WERI-Rb-1 (cell line): ENCODE measurements at regions not wholly inside any gene's neighbourhood (a gene's known extent, or its start where the extent isn't known, plus 50 kb on each side); places are given as distances from the start of the nearest gene placed in this dataset.

Source experiments
- DNase-seq: peaks from one replicate; pipeline ENCODE4 v3.0.0-alpha.2; 2020
- H3K27ac ChIP-seq: fragments of 250-450 bp; sonication (Bioruptor Pico); 2 replicates; pipeline ENCODE4 v1.5.1; 2020; ENCODE audit warnings: mild to moderate bottlenecking, moderate library complexity
- H3K27me3 ChIP-seq: fragments of 250-450 bp; sonication (Bioruptor Pico); 2 replicates; pipeline ENCODE4 v1.5.1; 2021; ENCODE audit warnings: mild to moderate bottlenecking, low read depth, moderate library complexity; ENCODE audit not compliant: insufficient read depth, severe bottlenecking
- H3K36me3 ChIP-seq: fragments of 250-450 bp; sonication (Bioruptor Pico); 2 replicates; pipeline ENCODE4 v1.5.1; 2020; ENCODE audit warnings: mild to moderate bottlenecking, moderate library complexity
- H3K4me3 ChIP-seq: 2 replicates; pipeline ENCODE4 v1.5.1; 2011; ENCODE audit warnings: low read depth, mild to moderate bottlenecking, control low read depth, low read length
- H3K9me3 ChIP-seq: fragments of 250-450 bp; sonication (Bioruptor Pico); 2 replicates; pipeline ENCODE4 v1.5.1; 2021; ENCODE audit warnings: mild to moderate bottlenecking, moderate library complexity; ENCODE audit not compliant: severe bottlenecking
- TF ChIP-seq, protein P1 (sequence below): IDR thresholded peaks from 2 replicates; pipeline ENCODE4 v1.5.1; 2011; ENCODE audit warnings: low read depth, mild to moderate bottlenecking, control low read depth, inconsistent platforms, low read length

DNA sequence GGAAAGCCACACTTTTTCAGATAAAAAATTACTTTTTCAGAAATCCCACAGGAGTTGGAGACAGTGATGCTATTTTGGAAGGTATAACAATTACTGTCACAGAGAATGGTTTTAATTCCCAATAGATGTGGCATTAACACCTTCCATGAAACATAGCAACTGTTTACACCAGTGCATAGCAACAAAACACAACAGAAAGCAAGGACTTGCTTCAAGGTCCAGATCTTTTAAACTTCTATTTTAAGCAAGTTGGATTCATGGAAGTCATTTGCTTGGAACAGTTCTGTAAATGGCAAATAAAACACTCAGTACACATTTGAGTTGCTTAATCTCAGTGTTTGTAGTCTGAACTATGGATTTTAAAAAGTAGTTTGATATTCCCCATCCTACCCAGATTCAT lies 385.9 kb upstream of the SPRY2 start:
- no peak for DNase-seq
- TF ChIP-seq, protein P1, sequence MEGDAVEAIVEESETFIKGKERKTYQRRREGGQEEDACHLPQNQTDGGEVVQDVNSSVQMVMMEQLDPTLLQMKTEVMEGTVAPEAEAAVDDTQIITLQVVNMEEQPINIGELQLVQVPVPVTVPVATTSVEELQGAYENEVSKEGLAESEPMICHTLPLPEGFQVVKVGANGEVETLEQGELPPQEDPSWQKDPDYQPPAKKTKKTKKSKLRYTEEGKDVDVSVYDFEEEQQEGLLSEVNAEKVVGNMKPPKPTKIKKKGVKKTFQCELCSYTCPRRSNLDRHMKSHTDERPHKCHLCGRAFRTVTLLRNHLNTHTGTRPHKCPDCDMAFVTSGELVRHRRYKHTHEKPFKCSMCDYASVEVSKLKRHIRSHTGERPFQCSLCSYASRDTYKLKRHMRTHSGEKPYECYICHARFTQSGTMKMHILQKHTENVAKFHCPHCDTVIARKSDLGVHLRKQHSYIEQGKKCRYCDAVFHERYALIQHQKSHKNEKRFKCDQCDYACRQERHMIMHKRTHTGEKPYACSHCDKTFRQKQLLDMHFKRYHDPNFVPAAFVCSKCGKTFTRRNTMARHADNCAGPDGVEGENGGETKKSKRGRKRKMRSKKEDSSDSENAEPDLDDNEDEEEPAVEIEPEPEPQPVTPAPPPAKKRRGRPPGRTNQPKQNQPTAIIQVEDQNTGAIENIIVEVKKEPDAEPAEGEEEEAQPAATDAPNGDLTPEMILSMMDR = no peak
- H3K9me3 ChIP-seq = no peaks in the 10 kb centered on the region
- H3K27me3 ChIP-seq = no peaks in the 10 kb centered on the region
- no peak overlapping the region for H3K27ac ChIP-seq
- no peaks in the 10 kb centered on the region for H3K36me3 ChIP-seq
- no peak overlapping the region for H3K4me3 ChIP-seq

GRCh38 chr13:80721689-80722088 lies 380.8 kb upstream of the SPRY2 start:
- no peaks in the 10 kb centered on the region for H3K36me3 ChIP-seq
- H3K27ac ChIP-seq = no peak overlapping the region
- TF ChIP-seq, protein P1 = no peak
- no peak overlapping the region for H3K4me3 ChIP-seq
- no peaks in the 10 kb centered on the region for H3K9me3 ChIP-seq
- H3K27me3 ChIP-seq = no peaks in the 10 kb centered on the region
- no peak for DNase-seq

DNA sequence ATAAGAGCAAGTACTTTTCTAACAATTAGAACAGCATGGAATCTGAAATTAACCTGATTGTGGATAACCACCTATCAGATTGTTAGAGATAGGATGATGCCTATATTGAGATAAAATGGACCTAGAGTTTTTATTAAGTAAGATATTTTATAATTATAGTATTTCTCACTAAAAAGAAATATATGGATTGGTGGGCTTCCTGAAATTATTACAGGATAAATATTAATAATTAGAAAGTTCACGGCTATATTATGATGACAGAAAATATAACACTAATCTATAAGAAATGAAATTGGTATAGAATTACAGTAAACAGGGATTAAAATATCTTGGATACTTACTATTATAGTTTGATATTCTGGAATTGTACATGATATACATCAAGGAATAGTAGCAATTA lies 378.0 kb upstream of the SPRY2 start:
- no peak overlapping the region for H3K4me3 ChIP-seq
- TF ChIP-seq, protein P1 = no peak
- no peaks in the 10 kb centered on the region for H3K9me3 ChIP-seq
- no peak overlapping the region for H3K27ac ChIP-seq
- DNase-seq = no peak
- no peaks in the 10 kb centered on the region for H3K27me3 ChIP-seq
- H3K36me3 ChIP-seq = no peaks in the 10 kb centered on the region

GRCh38 chr13:80717776-80718175 lies 376.9 kb upstream of the SPRY2 start:
- TF ChIP-seq, protein P1 = no peak
- Histone ChIP-seq H3K9me3 (no peaks in the 10 kb centered on the region), H3K4me3 (no peak overlapping the region), H3K27me3 (no peaks in the 10 kb centered on the region), H3K36me3 (no peaks in the 10 kb centered on the region), H3K27ac (no peak overlapping the region)
- no peak for DNase-seq

- DNase-seq = no peak
- Histone ChIP-seq H3K27ac (no peak overlapping the region), H3K27me3 (no peaks in the 10 kb centered on the region), H3K9me3 (no peaks in the 10 kb centered on the region), H3K36me3 (no peaks in the 10 kb centered on the region), H3K4me3 (no peak overlapping the region)
- TF ChIP-seq, protein P1 = no peak
Measured at GRCh38 chr13:80716610-80717081, 375.7 kb upstream of the SPRY2 start.

DNA sequence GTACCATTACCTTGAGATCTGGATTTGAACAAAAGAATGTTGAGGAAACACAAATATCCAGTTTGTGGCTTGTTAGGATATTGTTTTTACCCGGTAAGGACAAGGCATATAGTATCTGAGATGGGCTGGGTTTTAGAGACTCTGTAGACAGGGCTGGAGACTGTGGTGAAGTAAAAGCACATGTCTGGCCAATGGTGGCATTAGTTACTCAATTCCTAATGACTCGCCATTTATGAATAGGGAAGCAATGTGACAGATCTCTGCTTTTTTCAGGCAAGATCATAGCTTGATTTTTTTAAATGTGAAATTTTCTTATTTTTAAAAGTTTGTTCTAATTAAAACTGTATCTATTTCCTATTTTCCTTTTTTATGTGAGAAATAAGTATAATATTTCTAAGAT lies 371.1 kb upstream of the SPRY2 start:
- Histone ChIP-seq H3K9me3 (no peaks in the 10 kb centered on the region), H3K27ac (no peak overlapping the region), H3K36me3 (no peaks in the 10 kb centered on the region), H3K27me3 (no peaks in the 10 kb centered on the region), H3K4me3 (no peak overlapping the region)
- no peak for DNase-seq
- TF ChIP-seq, protein P1 = no peak
